H9 (cell line): ENCODE measurements at regions not wholly inside any gene's neighbourhood (a gene's known extent, or its start where the extent isn't known, plus 50 kb on each side); places are given as distances from the start of the nearest gene placed in this dataset.

Experiments used
- DNase-seq: peaks from one replicate; pipeline ENCODE4 v3.0.0-alpha.2; 2017
- H2AFZ ChIP-seq: one replicate; pipeline ENCODE4 v1.6.1; 2013; ENCODE audit warnings: mild to moderate bottlenecking, low read length, control low read depth, moderate library complexity
- H2AK5ac ChIP-seq: 2 replicates; pipeline ENCODE4 v1.6.1; 2013; ENCODE audit warnings: low read length, control low read depth, mixed read lengths; ENCODE audit not compliant: insufficient read length
- H2BK120ac ChIP-seq: one replicate; pipeline ENCODE4 v1.6.1; 2013; ENCODE audit warnings: low read depth, mild to moderate bottlenecking, low read length, control low read depth, inconsistent platforms; ENCODE audit not compliant: poor library complexity, severe bottlenecking
- H2BK12ac ChIP-seq: 2 replicates; pipeline ENCODE4 v1.6.1; 2013; ENCODE audit warnings: low read length, control low read depth, mixed read lengths, low read depth; ENCODE audit not compliant: insufficient read length
- H2BK15ac ChIP-seq: 2 replicates; pipeline ENCODE4 v1.6.1; 2013; ENCODE audit warnings: low read depth, low read length, control low read depth
- H2BK20ac ChIP-seq: one replicate; pipeline ENCODE4 v1.6.1; 2013; ENCODE audit warnings: low read depth, mild to moderate bottlenecking, low read length, control low read depth, inconsistent platforms; ENCODE audit not compliant: poor library complexity, severe bottlenecking
- H2BK5ac ChIP-seq: 2 replicates; pipeline ENCODE4 v1.6.1; 2013; ENCODE audit warnings: low read length, control low read depth, mixed read lengths; ENCODE audit not compliant: insufficient read length
- H3K14ac ChIP-seq: 2 replicates; pipeline ENCODE4 v1.6.1; 2013; ENCODE audit warnings: low read length, control low read depth; ENCODE audit not compliant: insufficient read depth
- H3K18ac ChIP-seq: 2 replicates; pipeline ENCODE4 v1.6.1; 2013; ENCODE audit warnings: low read depth, mild to moderate bottlenecking, mixed read lengths, low read length, control low read depth; ENCODE audit not compliant: insufficient read length
- H3K23ac ChIP-seq: 2 replicates; pipeline ENCODE4 v1.6.1; 2013; ENCODE audit warnings: low read length, control low read depth, mixed read lengths, low read depth; ENCODE audit not compliant: insufficient read length
- H3K23me2 ChIP-seq: 2 replicates; pipeline ENCODE4 v1.6.1; 2013; ENCODE audit warnings: low read depth, mild to moderate bottlenecking, mixed read lengths, low read length, control low read depth; ENCODE audit not compliant: insufficient read length, poor library complexity, severe bottlenecking
- H3K27ac ChIP-seq: 2 replicates; pipeline ENCODE4 v1.5.1; 2013; ENCODE audit warnings: low read length, control low read depth, mixed read lengths, low read depth; ENCODE audit not compliant: insufficient read length
- H3K27me3 ChIP-seq: 2 replicates; pipeline ENCODE4 v1.6.1; 2013; ENCODE audit warnings: low read length, control low read depth, inconsistent platforms; ENCODE audit not compliant: insufficient read depth
- H3K4ac ChIP-seq: 2 replicates; pipeline ENCODE4 v1.6.1; 2013; ENCODE audit warnings: low read depth, mild to moderate bottlenecking, control low read depth, inconsistent platforms, low read length, moderate library complexity
- H3K4me1 ChIP-seq: 2 replicates; pipeline ENCODE4 v1.6.1; 2013; ENCODE audit warnings: low read length, control low read depth, inconsistent platforms; ENCODE audit not compliant: insufficient read depth
- H3K4me2 ChIP-seq: 2 replicates; pipeline ENCODE4 v1.6.1; 2013; ENCODE audit warnings: low read length, control low read depth, mixed read lengths; ENCODE audit not compliant: insufficient read length, insufficient read depth
- H3K56ac ChIP-seq: 2 replicates; pipeline ENCODE4 v1.6.1; 2013; ENCODE audit warnings: low read depth, mild to moderate bottlenecking, mixed read lengths, low read length, control low read depth; ENCODE audit not compliant: insufficient read length
- H3K79me1 ChIP-seq: 2 replicates; pipeline ENCODE4 v1.6.1; 2013; ENCODE audit warnings: low read depth, mild to moderate bottlenecking, moderate library complexity, low read length, control low read depth, inconsistent platforms; ENCODE audit not compliant: insufficient read depth, poor library complexity, severe bottlenecking
- H3K79me2 ChIP-seq: 2 replicates; pipeline ENCODE4 v1.6.1; 2013; ENCODE audit warnings: low read length, control low read depth, inconsistent platforms; ENCODE audit not compliant: insufficient read depth
- H3K9ac ChIP-seq: 2 replicates; pipeline ENCODE4 v1.6.1; 2013; ENCODE audit warnings: low read length, control low read depth, mixed read lengths; ENCODE audit not compliant: insufficient read length; ENCODE audit errors: extremely low read depth
- H3K9me3 ChIP-seq: one replicate; pipeline ENCODE4 v1.6.1; 2013; ENCODE audit warnings: low read depth, low read length, inconsistent platforms; ENCODE audit not compliant: control insufficient read depth
- H3T11ph ChIP-seq: one replicate; pipeline ENCODE4 v1.6.1; 2013; ENCODE audit warnings: mild to moderate bottlenecking, low read length, control low read depth, inconsistent platforms
- H4K20me1 ChIP-seq: one replicate; pipeline ENCODE4 v1.6.1; 2013; ENCODE audit not compliant: control insufficient read depth, insufficient read length, insufficient read depth
- H4K5ac ChIP-seq: 2 replicates; pipeline ENCODE4 v1.6.1; 2013; ENCODE audit warnings: low read depth, mild to moderate bottlenecking, mixed read lengths, low read length, control low read depth; ENCODE audit not compliant: insufficient read length
- H4K8ac ChIP-seq: replicated peaks from 2 replicates; pipeline ENCODE4 v1.6.1; 2013; ENCODE audit warnings: low read length, control low read depth, mixed read lengths, low read depth; ENCODE audit not compliant: insufficient read length
- H4K91ac ChIP-seq: 2 replicates; pipeline ENCODE4 v1.6.1; 2013; ENCODE audit warnings: low read depth, mild to moderate bottlenecking, moderate library complexity, mixed read lengths, low read length, control low read depth; ENCODE audit not compliant: insufficient read length
- H3K27ac Mint-ChIP-seq, 3 experiments: 2 replicates in 2 of 3; 3 replicates in 1 of 3; pipeline ENCODE4 v1.8.0; 2020 to 2021; ENCODE audit warnings: mixed read lengths in 3 of 3, mild to moderate bottlenecking in 1 of 3, moderate library complexity in 1 of 3
- H3K27me3 Mint-ChIP-seq: 2 replicates; pipeline ENCODE4 v1.8.0; 2021; ENCODE audit warnings: low read depth, mild to moderate bottlenecking, moderate library complexity, mixed read lengths
- H3K36me3 Mint-ChIP-seq, 3 experiments: 2 replicates in 2 of 3; 3 replicates in 1 of 3; pipeline ENCODE4 v1.8.0; 2020 to 2021; ENCODE audit warnings: low read depth in 3 of 3, mixed read lengths in 3 of 3; ENCODE audit not compliant: insufficient read depth in 1 of 3
- H3K4me1 Mint-ChIP-seq, 2 experiments: 2 replicates each; pipeline ENCODE4 v1.8.0; 2020; ENCODE audit warnings: mixed read lengths in 2 of 2
- H3K4me3 Mint-ChIP-seq, 2 experiments: 2 replicates in 1 of 2; 3 replicates in 1 of 2; pipeline ENCODE4 v1.8.0; 2020 to 2021; ENCODE audit warnings: mild to moderate bottlenecking in 2 of 2, mixed read lengths in 2 of 2, moderate library complexity in 1 of 2
- H3K9me3 Mint-ChIP-seq, 2 experiments: 2 replicates in 1 of 2; 3 replicates in 1 of 2; pipeline ENCODE4 v1.8.0; 2020; ENCODE audit warnings: mild to moderate bottlenecking in 2 of 2, mixed read lengths in 2 of 2, moderate library complexity in 1 of 2
- CTCF ChIP-seq: fragments of 200-600 bp; sonication (generic); conservative IDR thresholded peaks from 3 replicates; pipeline ENCODE4 v1.8.0; 2021; ENCODE audit warnings: antibody characterized with exemption, mild to moderate bottlenecking
- WGBS: extraction: QIAGEN DNeasy Blood & Tissue Kit; methylation state at CpG from one replicate; pipeline ENCODE4 v1.1.7; 2013; ENCODE audit warnings: missing lambda C conversion rate, low lambda C conversion rate, mixed read lengths; ENCODE audit not compliant: insufficient read length; ENCODE audit errors: extremely low coverage; 5-methylcytosine and 5-hydroxymethylcytosine counted together

- Histone ChIP-seq H3K18ac (no peak overlapping the region), H4K20me1 (no peaks in the 10 kb centered on the region), H3K79me1 (no peaks in the 10 kb centered on the region), H2BK12ac (no peak overlapping the region), H3K27me3 (no peaks in the 10 kb centered on the region), H3K4me1 (no peaks in the 10 kb centered on the region), H3K23ac (no peak overlapping the region), H2BK20ac (no peak overlapping the region), H3K4me2 (no peak overlapping the region), H3K4ac (no peak overlapping the region), H3K23me2 (no peaks in the 10 kb centered on the region), H3K14ac (no peak overlapping the region), H2AK5ac (no peak overlapping the region), H4K91ac (no peak overlapping the region), H4K8ac (no peak overlapping the region), H3K56ac (no peak overlapping the region), H3K9ac (no peak overlapping the region), H2BK120ac (no peak overlapping the region), H2BK15ac (no peak overlapping the region), H4K5ac (no peak overlapping the region), H3K27ac (no peak overlapping the region), H2AFZ (no peak overlapping the region), H3K79me2 (no peaks in the 10 kb centered on the region), H3K9me3 (no peaks in the 10 kb centered on the region), H3T11ph (no peak overlapping the region), H2BK5ac (no peak overlapping the region)
- Mint-ChIP-seq H3K27me3 (peaks cover 2% of the 10 kb centered on the region), H3K4me3 (no peak overlapping the region), H3K4me1 (peaks cover 2 to 10% of the 10 kb centered on the region in 2 experiments; a peak in 2 of 4 replicates), H3K9me3 (no peaks in the 10 kb centered on the region), H3K27ac (no peak overlapping the region), H3K36me3 (no peaks in the 10 kb centered on the region)
- WGBS: no CpG with 5 or more reads among the region's 2 CpGs
- TF ChIP-seq CTCF: no peak
- no peak for DNase-seq
Measured at GRCh38 chr17:71919186-71919585, 201.6 kb upstream of the SOX9 start.
